ENCODE measurements at regions not wholly inside any gene's neighbourhood (a gene's known extent, or its start where the extent isn't known, plus 50 kb on each side); places are given as distances from the start of the nearest gene placed in this dataset.
"Not testable (repeated sequence)": the region's sequence is repeated elsewhere in the genome, so short reads cannot be mapped to it uniquely, and the experiment has no call there.

GRCh38 chr2:209260281-209260680, 163.6 kb upstream of the MAP2 start:
- FAIRE-seq, result peak; percentile 42

GRCh38 chr2:209261366-209262053, 162.3 kb upstream of the MAP2 start:
- H3K9me3 ChIP-seq (ENCODE audit: control insufficient read depth in 2 of 3, insufficient read depth in 1 of 3, low read length in 3 of 3); intact Hi-C loops (cut with DNase I); H3K36me3 ChIP-seq (ENCODE audit: control insufficient read depth in 2 of 3, insufficient read depth in 3 of 3, low read length in 3 of 3); H3K4me1 ChIP-seq (ENCODE audit: control insufficient read depth in 2 of 3, insufficient read depth in 2 of 3, low read depth in 1 of 3, low read length in 3 of 3); FAIRE-seq; H3K9ac ChIP-seq (ENCODE audit: low read length in 3 of 3); H3K27me3 ChIP-seq (ENCODE audit: control insufficient read depth, insufficient read depth, low read length); H3K4me3 ChIP-seq (ENCODE audit: low read length in 3 of 3); H3K27ac ChIP-seq (ENCODE audit: low read depth in 2 of 2, low read length in 2 of 2); DNase-seq: not testable (repeated sequence)

More at GRCh38 chr2:209260281-209260680, 163.6 kb upstream of the MAP2 start:
- no peak overlapping the region for H3K9ac ChIP-seq (ENCODE audit: low read length in 3 of 3)
- H3K27me3 ChIP-seq (ENCODE audit: control insufficient read depth, insufficient read depth, low read length), result no peaks in the 10 kb centered on the region
- H3K4me3 ChIP-seq (ENCODE audit: low read length in 3 of 3), result no peak overlapping the region
- no peak for TF ChIP-seq CTCF (IDR thresholded peaks at IDR 0.05; ENCODE audit: borderline replicate concordance, extremely low read depth, insufficient read depth)
- DNase-seq, result no peak
- intact Hi-C loops (cut with DNase I), result no loop called here
- no peaks in the 10 kb centered on the region for H3K36me3 ChIP-seq (ENCODE audit: control insufficient read depth in 2 of 3, insufficient read depth in 3 of 3, low read length in 3 of 3)
- H3K4me1 ChIP-seq (ENCODE audit: control insufficient read depth in 2 of 3, insufficient read depth in 2 of 3, low read depth in 1 of 3, low read length in 3 of 3), result no peaks in the 10 kb centered on the region
- no peak overlapping the region for H3K27ac ChIP-seq (ENCODE audit: low read depth in 2 of 2, low read length in 2 of 2)
- no peaks in the 10 kb centered on the region for H3K9me3 ChIP-seq (ENCODE audit: control insufficient read depth in 2 of 3, insufficient read depth in 1 of 3, low read length in 3 of 3)

GRCh38 chr2:209269024-209269423, 154.8 kb upstream of the MAP2 start:
- Histone ChIP-seq H3K36me3 (ENCODE audit: control insufficient read depth in 2 of 3, insufficient read depth in 3 of 3, low read length in 3 of 3) (no peaks in the 10 kb centered on the region), H3K4me3 (ENCODE audit: low read length in 3 of 3) (no peak overlapping the region), H3K4me1 (ENCODE audit: control insufficient read depth in 2 of 3, insufficient read depth in 2 of 3, low read depth in 1 of 3, low read length in 3 of 3) (no peaks in the 10 kb centered on the region), H3K27ac (ENCODE audit: low read depth in 2 of 2, low read length in 2 of 2) (no peak overlapping the region), H3K9ac (ENCODE audit: low read length in 3 of 3) (no peak overlapping the region), H3K27me3 (ENCODE audit: control insufficient read depth, insufficient read depth, low read length) (no peaks in the 10 kb centered on the region), H3K9me3 (ENCODE audit: control insufficient read depth in 2 of 3, insufficient read depth in 1 of 3, low read length in 3 of 3) (no peaks in the 10 kb centered on the region)
- DNase-seq (no peak), FAIRE-seq (no peak)
- intact Hi-C loops (cut with DNase I), result no loop called here
- TF ChIP-seq CTCF (IDR thresholded peaks at IDR 0.05; ENCODE audit: borderline replicate concordance, extremely low read depth, insufficient read depth), result no peak

GRCh38 chr2:209276000-209276399, 147.8 kb upstream of the MAP2 start:
- FAIRE-seq (no peak), DNase-seq (no peak)
- no peak for TF ChIP-seq CTCF (IDR thresholded peaks at IDR 0.05; ENCODE audit: borderline replicate concordance, extremely low read depth, insufficient read depth)
- no peaks in the 10 kb centered on the region for H3K27me3 ChIP-seq (ENCODE audit: control insufficient read depth, insufficient read depth, low read length)
- H3K27ac ChIP-seq (ENCODE audit: low read depth in 2 of 2, low read length in 2 of 2), result no peak overlapping the region
- no peak overlapping the region for H3K9ac ChIP-seq (ENCODE audit: low read length in 3 of 3)
- H3K4me1 ChIP-seq (ENCODE audit: control insufficient read depth in 2 of 3, insufficient read depth in 2 of 3, low read depth in 1 of 3, low read length in 3 of 3), result no peaks in the 10 kb centered on the region
- no peaks in the 10 kb centered on the region for H3K9me3 ChIP-seq (ENCODE audit: control insufficient read depth in 2 of 3, insufficient read depth in 1 of 3, low read length in 3 of 3)
- no peak overlapping the region for H3K4me3 ChIP-seq (ENCODE audit: low read length in 3 of 3)
- intact Hi-C loops (cut with DNase I), result no loop called here
- no peaks in the 10 kb centered on the region for H3K36me3 ChIP-seq (ENCODE audit: control insufficient read depth in 2 of 3, insufficient read depth in 3 of 3, low read length in 3 of 3)

Measured in kidney (tissue), 13 donors.